ENCODE measurements at regions not wholly inside any gene's neighbourhood (a gene's known extent, or its start where the extent isn't known, plus 50 kb on each side); places are given as distances from the start of the nearest gene placed in this dataset.

GRCh38 chr6:145451029-145451428, 284.3 kb downstream of the EPM2A start:
- TF ChIP-seq EZH2 (optimal IDR thresholded peaks at IDR 0.05; ENCODE audit: low read depth, low read length) (no peak), EZH2phosphoT487 (IDR thresholded peaks at IDR 0.05; ENCODE audit: low read length) (no peak), CTCF (IDR thresholded peaks at IDR 0.05; ENCODE audit: low read length) (no peak)
